ENCODE measurements at regions not wholly inside any gene's neighbourhood (a gene's known extent, or its start where the extent isn't known, plus 50 kb on each side); places are given as distances from the start of the nearest gene placed in this dataset.

- Mint-ChIP-seq H3K36me3 (ENCODE audit: low read depth, unreplicated experiment) (no peaks in the 10 kb centered on the region), H3K27me3 (ENCODE audit: low read depth, unreplicated experiment) (peaks cover 2% of the 10 kb centered on the region), H3K27ac (ENCODE audit: unreplicated experiment) (no peak overlapping the region), H3K9me3 (ENCODE audit: unreplicated experiment) (peaks cover 3% of the 10 kb centered on the region), H3K4me3 (ENCODE audit: unreplicated experiment) (no peak overlapping the region), H3K4me1 (ENCODE audit: low read depth, unreplicated experiment) (peaks cover 25% of the 10 kb centered on the region)
- Histone ChIP-seq H4K20me1 (ENCODE audit: insufficient read depth, low read length) (no peaks in the 10 kb centered on the region), H3K36me3 (ENCODE audit: insufficient read depth, low read length) (no peaks in the 10 kb centered on the region), H3K9me3 (ENCODE audit: insufficient read depth, low read depth, low read length) (no peaks in the 10 kb centered on the region), H2AFZ (ENCODE audit: low read depth, low read length) (no peak overlapping the region), H3K4me1 (ENCODE audit: insufficient read depth, low read length) (peaks cover 10% of the 10 kb centered on the region), H3K27me3 (ENCODE audit: insufficient read depth, low read length) (no peaks in the 10 kb centered on the region), H3K27ac (ENCODE audit: low read depth, low read length) (no peak overlapping the region), H3K79me2 (ENCODE audit: insufficient read depth, low read length) (no peaks in the 10 kb centered on the region), H3K4me2 (ENCODE audit: low read length) (no peak overlapping the region), H3K9ac (ENCODE audit: low read length) (no peak overlapping the region), H3K4me3 (ENCODE audit: insufficient read depth, low read depth, low read length) (no peak overlapping the region)
- no peak for FAIRE-seq
- no peak for DNase-seq (ENCODE audit: low read depth)
- TF ChIP-seq, protein P1, sequence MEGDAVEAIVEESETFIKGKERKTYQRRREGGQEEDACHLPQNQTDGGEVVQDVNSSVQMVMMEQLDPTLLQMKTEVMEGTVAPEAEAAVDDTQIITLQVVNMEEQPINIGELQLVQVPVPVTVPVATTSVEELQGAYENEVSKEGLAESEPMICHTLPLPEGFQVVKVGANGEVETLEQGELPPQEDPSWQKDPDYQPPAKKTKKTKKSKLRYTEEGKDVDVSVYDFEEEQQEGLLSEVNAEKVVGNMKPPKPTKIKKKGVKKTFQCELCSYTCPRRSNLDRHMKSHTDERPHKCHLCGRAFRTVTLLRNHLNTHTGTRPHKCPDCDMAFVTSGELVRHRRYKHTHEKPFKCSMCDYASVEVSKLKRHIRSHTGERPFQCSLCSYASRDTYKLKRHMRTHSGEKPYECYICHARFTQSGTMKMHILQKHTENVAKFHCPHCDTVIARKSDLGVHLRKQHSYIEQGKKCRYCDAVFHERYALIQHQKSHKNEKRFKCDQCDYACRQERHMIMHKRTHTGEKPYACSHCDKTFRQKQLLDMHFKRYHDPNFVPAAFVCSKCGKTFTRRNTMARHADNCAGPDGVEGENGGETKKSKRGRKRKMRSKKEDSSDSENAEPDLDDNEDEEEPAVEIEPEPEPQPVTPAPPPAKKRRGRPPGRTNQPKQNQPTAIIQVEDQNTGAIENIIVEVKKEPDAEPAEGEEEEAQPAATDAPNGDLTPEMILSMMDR (IDR thresholded peaks at IDR 0.05; ENCODE audit: insufficient read depth, low read depth, low read length), result no peak
- no peak for TF ChIP-seq EZH2 (IDR thresholded peaks at IDR 0.05; ENCODE audit: insufficient read depth, low read length)
Observed at GRCh38 chr3:17811646-17812045, 69.2 kb upstream of the TBC1D5 start.

DNA sequence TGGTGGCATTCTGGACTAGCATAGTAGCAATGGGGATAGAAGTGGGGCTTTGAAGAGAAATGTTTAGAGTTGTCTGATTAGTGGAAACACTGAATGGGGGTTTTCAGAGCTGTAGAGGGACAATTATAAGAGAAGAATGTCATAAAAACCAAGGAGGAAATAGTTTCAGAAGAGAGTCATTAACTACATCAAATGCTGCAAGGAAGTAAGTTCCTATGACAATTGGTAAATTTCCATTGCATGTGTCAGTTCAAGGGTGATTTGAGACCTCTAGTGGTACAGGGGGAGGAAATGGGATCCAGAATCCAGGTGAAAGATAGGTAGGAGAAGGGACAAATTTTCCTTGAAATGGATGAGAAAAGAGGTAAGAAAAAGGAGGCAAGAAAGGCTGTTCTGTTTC, 68.3 kb upstream of the TBC1D5 start:
- Histone ChIP-seq H3K4me2 (ENCODE audit: low read length) (peak overlapping the region; percentile 30), H3K36me3 (ENCODE audit: insufficient read depth, low read length) (no peaks in the 10 kb centered on the region), H3K4me1 (ENCODE audit: insufficient read depth, low read length) (peaks cover 10% of the 10 kb centered on the region), H3K9ac (ENCODE audit: low read length) (no peak overlapping the region), H3K9me3 (ENCODE audit: insufficient read depth, low read depth, low read length) (no peaks in the 10 kb centered on the region), H3K4me3 (ENCODE audit: insufficient read depth, low read depth, low read length) (no peak overlapping the region), H3K27me3 (ENCODE audit: insufficient read depth, low read length) (no peaks in the 10 kb centered on the region), H3K27ac (ENCODE audit: low read depth, low read length) (no peak overlapping the region), H2AFZ (ENCODE audit: low read depth, low read length) (no peak overlapping the region), H4K20me1 (ENCODE audit: insufficient read depth, low read length) (no peaks in the 10 kb centered on the region), H3K79me2 (ENCODE audit: insufficient read depth, low read length) (no peaks in the 10 kb centered on the region)
- DNase-seq (ENCODE audit: low read depth) (peak; percentile 55), FAIRE-seq (peak; percentile 20)
- Mint-ChIP-seq H3K9me3 (ENCODE audit: unreplicated experiment) (no peaks in the 10 kb centered on the region), H3K36me3 (ENCODE audit: low read depth, unreplicated experiment) (no peaks in the 10 kb centered on the region), H3K27ac (ENCODE audit: unreplicated experiment) (no peak overlapping the region), H3K4me1 (ENCODE audit: low read depth, unreplicated experiment) (peaks cover 25% of the 10 kb centered on the region), H3K27me3 (ENCODE audit: low read depth, unreplicated experiment) (no peaks in the 10 kb centered on the region), H3K4me3 (ENCODE audit: unreplicated experiment) (no peak overlapping the region)
- TF ChIP-seq, protein P1 (IDR thresholded peaks at IDR 0.05; ENCODE audit: insufficient read depth, low read depth, low read length), result peak; percentile 27
- TF ChIP-seq EZH2 (IDR thresholded peaks at IDR 0.05; ENCODE audit: insufficient read depth, low read length), result no peak

GRCh38 chr3:17808994-17809393, 66.6 kb upstream of the TBC1D5 start:
- H3K4me2 ChIP-seq (ENCODE audit: low read length), result no peak overlapping the region
- FAIRE-seq (peak; percentile 58), DNase-seq (ENCODE audit: low read depth) (peak; percentile 43)
- H3K79me2 ChIP-seq (ENCODE audit: insufficient read depth, low read length), result no peaks in the 10 kb centered on the region
- Mint-ChIP-seq H3K27ac (ENCODE audit: unreplicated experiment) (no peak overlapping the region), H3K36me3 (ENCODE audit: low read depth, unreplicated experiment) (no peaks in the 10 kb centered on the region), H3K4me3 (ENCODE audit: unreplicated experiment) (no peak overlapping the region), H3K9me3 (ENCODE audit: unreplicated experiment) (no peaks in the 10 kb centered on the region), H3K4me1 (ENCODE audit: low read depth, unreplicated experiment) (peaks cover 25% of the 10 kb centered on the region), H3K27me3 (ENCODE audit: low read depth, unreplicated experiment) (no peaks in the 10 kb centered on the region)
- H3K9me3 ChIP-seq (ENCODE audit: insufficient read depth, low read depth, low read length), result no peaks in the 10 kb centered on the region
- no peak overlapping the region for H3K4me3 ChIP-seq (ENCODE audit: insufficient read depth, low read depth, low read length)
- no peaks in the 10 kb centered on the region for H3K36me3 ChIP-seq (ENCODE audit: insufficient read depth, low read length)
- H3K27ac ChIP-seq (ENCODE audit: low read depth, low read length), result no peak overlapping the region
- H3K9ac ChIP-seq (ENCODE audit: low read length), result no peak overlapping the region
- H3K27me3 ChIP-seq (ENCODE audit: insufficient read depth, low read length), result no peaks in the 10 kb centered on the region
- no peaks in the 10 kb centered on the region for H4K20me1 ChIP-seq (ENCODE audit: insufficient read depth, low read length)
- no peak overlapping the region for H2AFZ ChIP-seq (ENCODE audit: low read depth, low read length)
- H3K4me1 ChIP-seq (ENCODE audit: insufficient read depth, low read length), result peaks cover 10% of the 10 kb centered on the region
- TF ChIP-seq, protein P1 (IDR thresholded peaks at IDR 0.05; ENCODE audit: insufficient read depth, low read depth, low read length), result no peak
- no peak for TF ChIP-seq EZH2 (IDR thresholded peaks at IDR 0.05; ENCODE audit: insufficient read depth, low read length)

All from astrocyte (in vitro differentiated cells and primary cell).